ENCODE measurements at regions not wholly inside any gene's neighbourhood (a gene's known extent, or its start where the extent isn't known, plus 50 kb on each side); places are given as distances from the start of the nearest gene placed in this dataset.

GRCh38 chr4:178233906-178234305 is 791.7 kb upstream of the AGA start:
- Histone ChIP-seq H2AFZ (ENCODE audit: low read depth, low read length, poor library complexity, severe bottlenecking) (no peak overlapping the region), H3K9me2 (ENCODE audit: insufficient read depth) (no peaks in the 10 kb centered on the region), H3K36me3 (ENCODE audit: control insufficient read depth in 1 of 2, insufficient read depth in 2 of 2, low read length in 2 of 2) (no peaks in the 10 kb centered on the region), H3K79me2 (ENCODE audit: insufficient read depth, low read length) (no peaks in the 10 kb centered on the region), H3K9ac (ENCODE audit: low read length) (no peak overlapping the region), H4K20me1 (ENCODE audit: insufficient read depth) (no peaks in the 10 kb centered on the region), H3K27ac (ENCODE audit: low read depth, low read length) (no peak overlapping the region), H3K4me1 (ENCODE audit: control insufficient read depth in 1 of 2, insufficient read depth in 2 of 2, low read length in 2 of 2) (no peaks in the 10 kb centered on the region), H3K4me3 (replicated peaks in 1 of 2; ENCODE audit: low read depth in 1 of 2, low read length in 2 of 2) (no peak overlapping the region), H3K9me3 (ENCODE audit: control insufficient read depth in 1 of 2, insufficient read depth in 1 of 2, low read depth in 1 of 2, low read length in 2 of 2) (no peaks in the 10 kb centered on the region), H3K4me2 (ENCODE audit: low read length) (no peak overlapping the region), H3K27me3 (ENCODE audit: insufficient read depth, low read length) (no peaks in the 10 kb centered on the region)
- intact Hi-C loops (cut with micrococcal nuclease) = no loop called here
- RAD21 ChIA-PET (ENCODE audit: low non-redundant PET in 1 of 2, low total read pairs in 2 of 2, uncharacterized antibody in 2 of 2, unreplicated experiment in 2 of 2) = no interaction called here
- CTCF ChIA-PET = no interaction called here
- POLR2A ChIA-PET = no interaction called here
- DNase-seq (ENCODE audit: low read depth, low spot score) = no peak
- BruUV-seq (replicated peaks) = no TSS peak
- ATAC-seq = no peak
- TF ChIP-seq SRF (IDR thresholded peaks at IDR 0.05; ENCODE audit: low read depth) (no peak), ELF1 (IDR thresholded peaks at IDR 0.05; ENCODE audit: borderline replicate concordance, low read depth) (no peak), CEBPB (IDR thresholded peaks at IDR 0.05; ENCODE audit: low read depth) (no peak), EGR1 (IDR thresholded peaks at IDR 0.05; ENCODE audit: low read depth) (no peak), SIN3A (IDR thresholded peaks at IDR 0.05; ENCODE audit: low read depth) (no peak), REST (IDR thresholded peaks at IDR 0.05; ENCODE audit: low read depth) (no peak), FOSL1 (IDR thresholded peaks at IDR 0.05; ENCODE audit: low read depth) (no peak), YY1 (IDR thresholded peaks at IDR 0.05; ENCODE audit: extremely low read depth, insufficient replicate concordance, low read depth, low read length) (no peak)

DNA sequence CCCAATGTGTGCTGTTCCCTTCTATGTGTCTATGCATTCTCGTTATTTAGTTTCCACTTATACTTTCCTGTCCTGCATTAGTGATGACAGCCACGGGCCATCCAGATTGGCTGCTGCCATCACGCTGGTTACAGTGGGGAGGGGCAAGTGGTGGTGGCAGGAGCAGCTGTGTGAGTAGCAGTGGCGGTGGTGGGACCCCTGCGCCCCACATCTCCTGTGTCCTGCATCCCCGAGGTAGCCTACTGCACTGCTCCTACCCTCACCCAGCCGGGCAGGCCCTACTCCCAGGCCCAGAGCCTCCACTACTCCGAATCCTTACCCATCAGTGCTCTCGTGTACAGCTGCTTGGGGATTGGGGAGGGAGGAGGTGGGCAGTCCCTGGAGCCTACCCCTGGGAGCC is 798.7 kb upstream of the AGA start:
- Histone ChIP-seq H3K4me3 (replicated peaks in 1 of 2; ENCODE audit: low read depth in 1 of 2, low read length in 2 of 2) (no peak overlapping the region), H3K27ac (ENCODE audit: low read depth, low read length) (no peak overlapping the region), H3K9me3 (ENCODE audit: control insufficient read depth in 1 of 2, insufficient read depth in 1 of 2, low read depth in 1 of 2, low read length in 2 of 2) (no peaks in the 10 kb centered on the region), H3K9me2 (ENCODE audit: insufficient read depth) (no peaks in the 10 kb centered on the region), H3K27me3 (ENCODE audit: insufficient read depth, low read length) (no peaks in the 10 kb centered on the region), H3K79me2 (ENCODE audit: insufficient read depth, low read length) (no peaks in the 10 kb centered on the region), H3K4me1 (ENCODE audit: control insufficient read depth in 1 of 2, insufficient read depth in 2 of 2, low read length in 2 of 2) (no peaks in the 10 kb centered on the region), H4K20me1 (ENCODE audit: insufficient read depth) (no peaks in the 10 kb centered on the region), H2AFZ (ENCODE audit: low read depth, low read length, poor library complexity, severe bottlenecking) (no peak overlapping the region), H3K4me2 (ENCODE audit: low read length) (no peak overlapping the region), H3K9ac (ENCODE audit: low read length) (no peak overlapping the region), H3K36me3 (ENCODE audit: control insufficient read depth in 1 of 2, insufficient read depth in 2 of 2, low read length in 2 of 2) (no peaks in the 10 kb centered on the region)
- ATAC-seq (no peak), DNase-seq (ENCODE audit: low read depth, low spot score) (no peak)
- CTCF ChIA-PET = no interaction called here
- TF ChIP-seq, protein P1, sequence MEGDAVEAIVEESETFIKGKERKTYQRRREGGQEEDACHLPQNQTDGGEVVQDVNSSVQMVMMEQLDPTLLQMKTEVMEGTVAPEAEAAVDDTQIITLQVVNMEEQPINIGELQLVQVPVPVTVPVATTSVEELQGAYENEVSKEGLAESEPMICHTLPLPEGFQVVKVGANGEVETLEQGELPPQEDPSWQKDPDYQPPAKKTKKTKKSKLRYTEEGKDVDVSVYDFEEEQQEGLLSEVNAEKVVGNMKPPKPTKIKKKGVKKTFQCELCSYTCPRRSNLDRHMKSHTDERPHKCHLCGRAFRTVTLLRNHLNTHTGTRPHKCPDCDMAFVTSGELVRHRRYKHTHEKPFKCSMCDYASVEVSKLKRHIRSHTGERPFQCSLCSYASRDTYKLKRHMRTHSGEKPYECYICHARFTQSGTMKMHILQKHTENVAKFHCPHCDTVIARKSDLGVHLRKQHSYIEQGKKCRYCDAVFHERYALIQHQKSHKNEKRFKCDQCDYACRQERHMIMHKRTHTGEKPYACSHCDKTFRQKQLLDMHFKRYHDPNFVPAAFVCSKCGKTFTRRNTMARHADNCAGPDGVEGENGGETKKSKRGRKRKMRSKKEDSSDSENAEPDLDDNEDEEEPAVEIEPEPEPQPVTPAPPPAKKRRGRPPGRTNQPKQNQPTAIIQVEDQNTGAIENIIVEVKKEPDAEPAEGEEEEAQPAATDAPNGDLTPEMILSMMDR (IDR thresholded peaks at IDR 0.05 in 2 of 3, conservative IDR thresholded peaks at IDR 0.05 in 1 of 3; ENCODE audit: borderline replicate concordance in 1 of 3, insufficient read depth in 1 of 3, low read depth in 2 of 3, low read length in 2 of 3) = no peak
- TF ChIP-seq, protein P2, sequence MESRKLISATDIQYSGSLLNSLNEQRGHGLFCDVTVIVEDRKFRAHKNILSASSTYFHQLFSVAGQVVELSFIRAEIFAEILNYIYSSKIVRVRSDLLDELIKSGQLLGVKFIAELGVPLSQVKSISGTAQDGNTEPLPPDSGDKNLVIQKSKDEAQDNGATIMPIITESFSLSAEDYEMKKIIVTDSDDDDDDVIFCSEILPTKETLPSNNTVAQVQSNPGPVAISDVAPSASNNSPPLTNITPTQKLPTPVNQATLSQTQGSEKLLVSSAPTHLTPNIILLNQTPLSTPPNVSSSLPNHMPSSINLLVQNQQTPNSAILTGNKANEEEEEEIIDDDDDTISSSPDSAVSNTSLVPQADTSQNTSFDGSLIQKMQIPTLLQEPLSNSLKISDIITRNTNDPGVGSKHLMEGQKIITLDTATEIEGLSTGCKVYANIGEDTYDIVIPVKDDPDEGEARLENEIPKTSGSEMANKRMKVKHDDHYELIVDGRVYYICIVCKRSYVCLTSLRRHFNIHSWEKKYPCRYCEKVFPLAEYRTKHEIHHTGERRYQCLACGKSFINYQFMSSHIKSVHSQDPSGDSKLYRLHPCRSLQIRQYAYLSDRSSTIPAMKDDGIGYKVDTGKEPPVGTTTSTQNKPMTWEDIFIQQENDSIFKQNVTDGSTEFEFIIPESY (IDR thresholded peaks at IDR 0.05; ENCODE audit: extremely low read depth, insufficient replicate concordance, low read length) = no peak
- TF ChIP-seq CEBPB (IDR thresholded peaks at IDR 0.05; ENCODE audit: low read depth) (no peak), SIN3A (IDR thresholded peaks at IDR 0.05; ENCODE audit: low read depth) (no peak), SRF (IDR thresholded peaks at IDR 0.05; ENCODE audit: low read depth) (no peak), EZH2phosphoT487 (IDR thresholded peaks at IDR 0.05; ENCODE audit: borderline replicate concordance) (no peak)
- intact Hi-C loops (cut with micrococcal nuclease) = no loop called here
- RAD21 ChIA-PET (ENCODE audit: low non-redundant PET in 1 of 2, low total read pairs in 2 of 2, uncharacterized antibody in 2 of 2, unreplicated experiment in 2 of 2) = no interaction called here
- POLR2A ChIA-PET = no interaction called here
- no TSS peak for BruUV-seq (replicated peaks)

All from HCT116 (cell line).